ENCODE measurements at regions not wholly inside any gene's neighbourhood (a gene's known extent, or its start where the extent isn't known, plus 50 kb on each side); places are given as distances from the start of the nearest gene placed in this dataset.

DNA sequence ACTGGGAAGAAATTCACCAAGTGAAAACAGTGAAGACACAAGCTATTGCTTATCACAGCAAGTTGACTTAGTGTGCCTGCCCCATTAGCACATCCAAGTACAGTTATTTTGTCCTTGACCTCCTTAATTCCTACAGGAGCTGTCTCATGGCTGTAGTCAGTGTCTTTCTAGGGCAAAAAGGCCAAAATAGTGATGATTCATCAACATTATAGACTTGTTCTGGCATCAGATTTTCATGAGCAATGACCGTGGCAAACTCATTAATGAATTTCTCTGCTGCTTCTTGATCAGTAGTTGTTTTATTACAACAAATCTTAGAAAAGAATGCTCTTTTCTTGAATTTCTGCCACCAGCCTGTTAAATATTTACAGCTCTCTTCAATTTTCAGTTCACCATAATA is 1169.3 kb upstream of the DDX18 start:
- no peak for DNase-seq
- POLR2A ChIA-PET, result no interaction called here
- CTCF ChIA-PET, result no interaction called here
- 88% methylated on average over 1 of the region's 1 CpG for WGBS (ENCODE audit: insufficient coverage)
- H3K27ac ChIP-seq (ENCODE audit: insufficient read depth in 1 of 2, low read depth in 1 of 2, low read length in 2 of 2, poor library complexity in 1 of 2, severe bottlenecking in 2 of 2), result no peak overlapping the region
- no peaks in the 10 kb centered on the region for H3K4me1 ChIP-seq (ENCODE audit: control extremely low read depth in 1 of 4, control insufficient read depth in 4 of 4, insufficient read depth in 4 of 4, low read length in 3 of 4)
- H3K27me3 ChIP-seq (replicated peaks in 2 of 5; ENCODE audit: control insufficient read depth in 4 of 5, insufficient read depth in 5 of 5, low read length in 4 of 5), result no peaks in the 10 kb centered on the region
- H3K4me3 ChIP-seq (ENCODE audit: control insufficient read depth in 1 of 7, extremely low read depth in 1 of 7, insufficient read depth in 4 of 7, low read depth in 2 of 7, low read length in 6 of 7), result no peak overlapping the region
- no peaks in the 10 kb centered on the region for H3K36me3 ChIP-seq (ENCODE audit: control insufficient read depth in 4 of 4, insufficient read depth in 4 of 4, low read length in 3 of 4)
- peaks cover 0 to 2% (median 0%) of the 10 kb centered on the region in 5 experiments for H3K9me3 ChIP-seq (ENCODE audit: control extremely low read depth in 1 of 5, control insufficient read depth in 4 of 5, insufficient read depth in 2 of 5, low read depth in 1 of 5, low read length in 4 of 5)

DNA sequence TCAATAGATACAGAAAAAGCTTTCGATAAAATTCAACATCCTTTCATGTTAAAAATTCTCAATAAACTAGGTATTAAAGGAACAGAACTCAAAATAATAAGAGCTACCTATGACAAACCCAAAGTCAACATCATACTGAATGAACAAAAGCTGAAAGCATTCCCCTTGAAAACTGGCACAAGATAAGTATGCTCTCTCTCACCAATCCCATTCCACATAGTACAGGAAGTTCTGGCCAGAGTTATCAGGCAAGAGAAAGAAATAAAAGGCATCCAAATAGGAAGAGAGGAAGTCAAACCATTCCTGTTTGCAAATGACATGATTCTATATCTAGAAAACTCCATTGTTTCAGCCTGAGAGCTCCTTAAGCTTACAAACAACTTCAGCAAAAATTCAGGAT is 1145.8 kb upstream of the DDX18 start:
- Histone ChIP-seq H3K4me1 (ENCODE audit: control extremely low read depth in 1 of 4, control insufficient read depth in 4 of 4, insufficient read depth in 4 of 4, low read length in 3 of 4) (no peaks in the 10 kb centered on the region), H3K27me3 (replicated peaks in 2 of 5; ENCODE audit: control insufficient read depth in 4 of 5, insufficient read depth in 5 of 5, low read length in 4 of 5) (no peaks in the 10 kb centered on the region), H3K36me3 (ENCODE audit: control insufficient read depth in 4 of 4, insufficient read depth in 4 of 4, low read length in 3 of 4) (no peaks in the 10 kb centered on the region), H3K4me3 (ENCODE audit: control insufficient read depth in 1 of 7, extremely low read depth in 1 of 7, insufficient read depth in 4 of 7, low read depth in 2 of 7, low read length in 6 of 7) (no peak overlapping the region), H3K27ac (ENCODE audit: insufficient read depth in 1 of 2, low read depth in 1 of 2, low read length in 2 of 2, poor library complexity in 1 of 2, severe bottlenecking in 2 of 2) (no peak overlapping the region), H3K9me3 (ENCODE audit: control extremely low read depth in 1 of 5, control insufficient read depth in 4 of 5, insufficient read depth in 2 of 5, low read depth in 1 of 5, low read length in 4 of 5) (no peaks in the 10 kb centered on the region)
- ChIA-PET POLR2A (no interaction called here), CTCF (no interaction called here)
- WGBS (ENCODE audit: insufficient coverage), result 100% methylated on average over 1 of the region's 1 CpG
- no peak for DNase-seq

DNA sequence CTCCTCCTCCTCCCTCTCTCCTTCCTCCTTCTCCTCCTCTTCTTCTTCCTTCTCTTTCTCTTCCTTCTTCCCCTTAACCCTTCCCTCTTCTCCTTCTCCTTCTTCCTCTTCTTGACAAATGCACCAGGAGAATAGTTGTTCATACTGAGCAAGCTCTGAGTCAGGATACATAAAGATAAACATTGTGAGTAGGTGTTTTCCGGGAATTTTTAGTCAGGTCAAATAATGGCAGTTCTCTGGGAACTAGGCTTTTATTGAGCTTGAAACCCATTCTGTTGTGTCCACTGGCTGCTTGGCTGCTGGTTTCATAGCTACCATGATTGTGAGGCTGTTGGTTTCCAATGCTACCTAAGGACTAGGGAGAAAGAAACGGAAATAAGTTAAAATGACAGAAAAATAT is 1144.7 kb upstream of the DDX18 start:
- Histone ChIP-seq H3K36me3 (ENCODE audit: control insufficient read depth in 4 of 4, insufficient read depth in 4 of 4, low read length in 3 of 4) (no peaks in the 10 kb centered on the region), H3K4me3 (ENCODE audit: control insufficient read depth in 1 of 7, extremely low read depth in 1 of 7, insufficient read depth in 4 of 7, low read depth in 2 of 7, low read length in 6 of 7) (no peak overlapping the region), H3K27ac (ENCODE audit: insufficient read depth in 1 of 2, low read depth in 1 of 2, low read length in 2 of 2, poor library complexity in 1 of 2, severe bottlenecking in 2 of 2) (no peak overlapping the region), H3K4me1 (ENCODE audit: control extremely low read depth in 1 of 4, control insufficient read depth in 4 of 4, insufficient read depth in 4 of 4, low read length in 3 of 4) (no peaks in the 10 kb centered on the region), H3K27me3 (replicated peaks in 2 of 5; ENCODE audit: control insufficient read depth in 4 of 5, insufficient read depth in 5 of 5, low read length in 4 of 5) (no peaks in the 10 kb centered on the region), H3K9me3 (ENCODE audit: control extremely low read depth in 1 of 5, control insufficient read depth in 4 of 5, insufficient read depth in 2 of 5, low read depth in 1 of 5, low read length in 4 of 5) (no peaks in the 10 kb centered on the region)
- CTCF ChIA-PET, result no interaction called here
- WGBS (ENCODE audit: insufficient coverage), result 100% methylated on average over 1 of the region's 2 CpGs
- POLR2A ChIA-PET, result interaction anchor here (0.7 kb wide), 1 partner anchor 11 kb away, joined by 3 read pairs; no protein-coding TSS in a partner anchor
- no peak for DNase-seq

DNA sequence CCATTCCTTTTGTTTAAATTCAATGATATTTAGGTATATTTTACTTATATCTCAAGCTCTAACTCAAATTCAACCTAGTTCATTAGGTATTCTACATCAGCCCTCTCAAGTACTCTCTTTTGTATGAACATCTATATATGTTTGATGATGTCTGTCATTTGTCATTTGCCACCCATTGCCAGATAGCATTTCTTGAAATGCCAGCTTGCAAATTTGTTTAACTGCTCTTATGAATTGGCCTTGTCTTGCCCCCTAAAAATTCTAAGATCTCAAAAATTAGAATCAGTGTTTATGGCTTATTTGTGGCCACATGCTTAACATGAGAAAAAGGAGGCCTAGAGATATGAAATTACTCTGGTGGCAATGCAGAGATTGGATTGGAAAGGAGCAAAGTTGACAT is 1140.3 kb upstream of the DDX18 start:
- Histone ChIP-seq H3K4me1 (ENCODE audit: control extremely low read depth in 1 of 4, control insufficient read depth in 4 of 4, insufficient read depth in 4 of 4, low read length in 3 of 4) (no peaks in the 10 kb centered on the region), H3K9me3 (ENCODE audit: control extremely low read depth in 1 of 5, control insufficient read depth in 4 of 5, insufficient read depth in 2 of 5, low read depth in 1 of 5, low read length in 4 of 5) (no peaks in the 10 kb centered on the region), H3K36me3 (ENCODE audit: control insufficient read depth in 4 of 4, insufficient read depth in 4 of 4, low read length in 3 of 4) (no peaks in the 10 kb centered on the region), H3K27me3 (replicated peaks in 2 of 5; ENCODE audit: control insufficient read depth in 4 of 5, insufficient read depth in 5 of 5, low read length in 4 of 5) (no peaks in the 10 kb centered on the region), H3K27ac (ENCODE audit: insufficient read depth in 1 of 2, low read depth in 1 of 2, low read length in 2 of 2, poor library complexity in 1 of 2, severe bottlenecking in 2 of 2) (no peak overlapping the region), H3K4me3 (ENCODE audit: control insufficient read depth in 1 of 7, extremely low read depth in 1 of 7, insufficient read depth in 4 of 7, low read depth in 2 of 7, low read length in 6 of 7) (no peak overlapping the region)
- CTCF ChIA-PET, result no interaction called here
- no peak for DNase-seq
- POLR2A ChIA-PET, result no interaction called here

DNA sequence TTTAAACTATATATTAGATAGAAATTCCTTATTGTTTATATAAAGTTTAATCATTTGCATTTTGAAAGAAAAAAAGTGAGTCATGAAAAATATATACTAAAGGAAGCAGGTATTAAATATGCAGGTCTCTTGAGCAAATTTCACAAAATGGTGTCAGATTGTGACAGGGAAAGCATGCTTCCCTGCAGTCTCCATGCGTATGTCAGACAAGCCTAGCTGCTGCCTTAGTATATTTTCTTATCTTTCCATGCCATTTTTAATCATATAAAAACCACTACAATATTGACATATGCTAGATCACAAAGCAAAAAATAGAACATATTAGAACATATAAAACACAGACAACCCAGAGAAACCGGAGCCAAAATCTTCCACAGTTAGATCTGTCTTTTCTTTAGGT is 1137.7 kb upstream of the DDX18 start:
- no peaks in the 10 kb centered on the region for H3K4me1 ChIP-seq (ENCODE audit: control extremely low read depth in 1 of 4, control insufficient read depth in 4 of 4, insufficient read depth in 4 of 4, low read length in 3 of 4)
- no peaks in the 10 kb centered on the region for H3K9me3 ChIP-seq (ENCODE audit: control extremely low read depth in 1 of 5, control insufficient read depth in 4 of 5, insufficient read depth in 2 of 5, low read depth in 1 of 5, low read length in 4 of 5)
- H3K4me3 ChIP-seq (ENCODE audit: control insufficient read depth in 1 of 7, extremely low read depth in 1 of 7, insufficient read depth in 4 of 7, low read depth in 2 of 7, low read length in 6 of 7), result no peak overlapping the region
- H3K27me3 ChIP-seq (replicated peaks in 2 of 5; ENCODE audit: control insufficient read depth in 4 of 5, insufficient read depth in 5 of 5, low read length in 4 of 5), result no peaks in the 10 kb centered on the region
- no peaks in the 10 kb centered on the region for H3K36me3 ChIP-seq (ENCODE audit: control insufficient read depth in 4 of 4, insufficient read depth in 4 of 4, low read length in 3 of 4)
- DNase-seq, result no peak
- no peak overlapping the region for H3K27ac ChIP-seq (ENCODE audit: insufficient read depth in 1 of 2, low read depth in 1 of 2, low read length in 2 of 2, poor library complexity in 1 of 2, severe bottlenecking in 2 of 2)
- 40% methylated on average over 2 of the region's 2 CpGs for WGBS (ENCODE audit: insufficient coverage)
- CTCF ChIA-PET, result no interaction called here
- POLR2A ChIA-PET, result no interaction called here

DNA sequence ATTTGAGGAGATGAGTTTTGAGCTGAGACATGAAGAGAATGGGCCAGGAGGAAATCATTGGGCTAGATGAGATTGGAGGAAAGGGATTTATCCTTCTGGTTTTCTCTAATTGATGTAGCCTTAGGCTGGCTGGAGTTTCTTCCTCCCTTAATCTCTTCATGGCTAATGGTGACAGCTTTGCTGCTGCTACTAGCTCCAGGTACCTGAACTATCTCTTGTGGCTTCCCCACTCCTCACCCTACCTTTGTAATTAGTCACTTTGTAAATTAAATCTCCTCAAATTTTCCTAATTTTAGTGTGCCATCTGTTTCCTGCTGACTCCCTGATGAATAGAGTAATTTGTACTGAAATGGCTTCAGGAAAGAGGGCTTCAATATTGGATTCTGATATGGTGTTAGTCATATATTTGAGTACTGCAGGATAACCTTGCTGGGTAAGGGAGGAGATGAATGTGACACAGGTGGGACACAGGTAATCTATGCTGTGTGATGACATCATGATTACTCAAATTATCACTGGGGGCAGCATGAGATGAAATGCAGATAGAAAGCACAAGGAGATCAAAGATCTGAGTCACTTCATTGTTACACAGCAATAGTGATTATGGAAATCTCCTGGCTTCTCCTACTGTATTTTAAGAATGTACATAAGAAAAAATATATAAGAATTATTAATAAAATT is 1134.1 kb upstream of the DDX18 start:
- CTCF ChIA-PET, result no interaction called here
- Histone ChIP-seq H3K9me3 (ENCODE audit: control extremely low read depth in 1 of 5, control insufficient read depth in 4 of 5, insufficient read depth in 2 of 5, low read depth in 1 of 5, low read length in 4 of 5) (no peaks in the 10 kb centered on the region), H3K27ac (ENCODE audit: insufficient read depth in 1 of 2, low read depth in 1 of 2, low read length in 2 of 2, poor library complexity in 1 of 2, severe bottlenecking in 2 of 2) (no peak overlapping the region), H3K4me3 (ENCODE audit: control insufficient read depth in 1 of 7, extremely low read depth in 1 of 7, insufficient read depth in 4 of 7, low read depth in 2 of 7, low read length in 6 of 7) (no peak overlapping the region), H3K4me1 (ENCODE audit: control extremely low read depth in 1 of 4, control insufficient read depth in 4 of 4, insufficient read depth in 4 of 4, low read length in 3 of 4) (no peaks in the 10 kb centered on the region), H3K36me3 (ENCODE audit: control insufficient read depth in 4 of 4, insufficient read depth in 4 of 4, low read length in 3 of 4) (no peaks in the 10 kb centered on the region), H3K27me3 (replicated peaks in 2 of 5; ENCODE audit: control insufficient read depth in 4 of 5, insufficient read depth in 5 of 5, low read length in 4 of 5) (no peaks in the 10 kb centered on the region)
- DNase-seq, result no peak
- POLR2A ChIA-PET, result interaction anchor here (0.6 kb wide), 1 partner anchor 10 kb away, joined by 3 read pairs; no protein-coding TSS in a partner anchor

DNA sequence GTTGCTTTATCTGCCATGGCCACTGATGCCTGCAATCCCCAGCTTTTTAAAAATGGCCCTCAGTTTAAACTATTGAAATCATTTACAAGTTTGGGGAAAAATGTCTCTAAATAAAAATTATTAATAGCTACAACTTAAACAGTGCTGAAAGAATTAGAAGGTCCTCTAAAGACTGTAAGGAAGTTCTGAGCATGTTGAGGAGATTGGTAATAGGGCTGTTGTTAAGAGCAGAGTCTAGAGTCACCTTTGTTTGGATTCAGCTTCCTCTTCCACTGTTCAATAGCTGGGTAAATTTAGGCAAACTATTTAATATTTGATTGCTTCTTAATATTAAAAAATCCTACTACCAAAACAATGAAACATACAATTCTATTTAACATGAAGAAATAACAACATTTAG is 1127.1 kb upstream of the DDX18 start:
- Histone ChIP-seq H3K4me3 (ENCODE audit: control insufficient read depth in 1 of 7, extremely low read depth in 1 of 7, insufficient read depth in 4 of 7, low read depth in 2 of 7, low read length in 6 of 7) (no peak overlapping the region), H3K27me3 (replicated peaks in 2 of 5; ENCODE audit: control insufficient read depth in 4 of 5, insufficient read depth in 5 of 5, low read length in 4 of 5) (no peaks in the 10 kb centered on the region), H3K4me1 (ENCODE audit: control extremely low read depth in 1 of 4, control insufficient read depth in 4 of 4, insufficient read depth in 4 of 4, low read length in 3 of 4) (no peaks in the 10 kb centered on the region), H3K36me3 (ENCODE audit: control insufficient read depth in 4 of 4, insufficient read depth in 4 of 4, low read length in 3 of 4) (no peaks in the 10 kb centered on the region), H3K9me3 (ENCODE audit: control extremely low read depth in 1 of 5, control insufficient read depth in 4 of 5, insufficient read depth in 2 of 5, low read depth in 1 of 5, low read length in 4 of 5) (peaks cover 0 to 3% (median 0%) of the 10 kb centered on the region in 5 experiments), H3K27ac (ENCODE audit: insufficient read depth in 1 of 2, low read depth in 1 of 2, low read length in 2 of 2, poor library complexity in 1 of 2, severe bottlenecking in 2 of 2) (no peak overlapping the region)
- DNase-seq, result no peak
- ChIA-PET POLR2A (no interaction called here), CTCF (no interaction called here)
